Heart left ventricle (tissue), 13 donors: ENCODE measurements at regions not wholly inside any gene's neighbourhood (a gene's known extent, or its start where the extent isn't known, plus 50 kb on each side); places are given as distances from the start of the nearest gene placed in this dataset.

Experiments
- CTCF ChIP-seq, 12 donors: fragments of 200-600 bp; sonication (generic) in 4 of 12; IDR thresholded peaks; one replicate each; pipeline versions ENCODE4 v1.5.0 to v1.8.0; 2018 to 2022; ENCODE audit warnings: antibody characterized with exemption in 12 of 12, mild to moderate bottlenecking in 5 of 12
- POLR2A ChIP-seq, 2 donors: fragments of 450-650 bp; IDR thresholded peaks; one replicate each; pipeline ENCODE4 v1.6.1; 2017; ENCODE audit warnings: antibody characterized with exemption in 2 of 2, mild to moderate bottlenecking in 2 of 2, moderate library complexity in 2 of 2
- donor health status: ischemic (EF 13 %, LVEDD 7.1; RV severe dilation, severe dysfunction).
- donor health status: DM: no; HTN: yes; CAD: no.
- donor health status: DM: no; HTN: no; CAD: no.
- donor health status: ischemic (EF 25% LVEDD 6.9; RV normal size, moderate dysfunction).
- donor health status: ischemic (EF 25% LVEDD 5.7; RV mildly dilated, moderate dysfunction).
- donor health status: ischemic (EF 35%, LVEDD 5.7; RV mildly dilated, moderate dysfunction).
- donor health status: nonischemic (EF 11% LVEDD 7.7; RV severe dilation, severe dysfunction).
- donor health status: DM: yes; HTN: yes; CAD: no.
- donor health status: PGD.
- donor health status: ischemic (EF 29% LVEDD 5.4; RV normal size, mild dysfunction).
- donor health status: nonischemic (EF 23%, LVEDD 6.1; RV moderate dilation, normal function).

- TF ChIP-seq CTCF (IDR thresholded peaks at IDR 0.05) (no peak), POLR2A (IDR thresholded peaks at IDR 0.05) (no peak)
Measured at GRCh38 chr1:47580451-47580995, 142.7 kb downstream of the FOXD2 start.
